BE2C (cell line): ENCODE measurements at regions not wholly inside any gene's neighbourhood (a gene's known extent, or its start where the extent isn't known, plus 50 kb on each side); places are given as distances from the start of the nearest gene placed in this dataset.
A peak's percentile ranks its signal among the peaks of the same experiment; 100 is the strongest.
"Not testable (repeated sequence)": the region's sequence is repeated elsewhere in the genome, so short reads cannot be mapped to it uniquely, and the experiment has no call there.

Experiments used
- DNase-seq: peaks from one replicate; pipeline ENCODE4 v3.0.0-alpha.2; 2020
- H3K27me3 ChIP-seq: fragments of 250-450 bp; sonication (Bioruptor Pico); 2 replicates; pipeline ENCODE4 v1.5.1; 2020; ENCODE audit warnings: mild to moderate bottlenecking
- H3K36me3 ChIP-seq: fragments of 250-450 bp; sonication (Bioruptor Pico); 2 replicates; pipeline ENCODE4 v1.5.1; 2020; ENCODE audit warnings: mild to moderate bottlenecking
- H3K4me1 ChIP-seq: fragments of 250-450 bp; sonication (Bioruptor Pico); 2 replicates; pipeline ENCODE4 v1.5.1; 2020
- H3K4me3 ChIP-seq: 2 replicates; pipeline ENCODE4 v1.5.1; 2011; ENCODE audit warnings: low read depth, low read length
- H3K9me3 ChIP-seq: fragments of 250-450 bp; sonication (Bioruptor Pico); 2 replicates; pipeline ENCODE4 v1.5.1; 2020
- CTCF ChIP-seq: IDR thresholded peaks from 2 replicates; pipeline ENCODE4 v1.5.1; 2012; ENCODE audit warnings: mild to moderate bottlenecking, low read depth, low read length

- DNase-seq, result no peak
- H3K36me3 ChIP-seq, result no peaks in the 10 kb centered on the region
- H3K9me3 ChIP-seq, result no peaks in the 10 kb centered on the region
- H3K4me1 ChIP-seq, result no peaks in the 10 kb centered on the region; the same call in 1 of the 2 replicates
- H3K27me3 ChIP-seq, result peaks cover 8% of the 10 kb centered on the region
- no peak overlapping the region for H3K4me3 ChIP-seq
- TF ChIP-seq CTCF, result no peak
Measured at GRCh38 chr7:112540839-112541577, 60.2 kb downstream of the LSMEM1 start.

- DNase-seq, result peak; percentile 74
- H3K36me3 ChIP-seq, result no peaks in the 10 kb centered on the region
- no peaks in the 10 kb centered on the region for H3K9me3 ChIP-seq
- H3K4me3 ChIP-seq, result peak overlapping the region; percentile 58
- peak; percentile 64 for TF ChIP-seq CTCF
- H3K27me3 ChIP-seq, result peaks cover 3% of the 10 kb centered on the region; the same call in 1 of the 2 replicates
- no peaks in the 10 kb centered on the region for H3K4me1 ChIP-seq
Measured at GRCh38 chr7:112546723-112547513, 66.1 kb downstream of the LSMEM1 start.

GRCh38 chr7:112547916-112548315, 67.1 kb downstream of the LSMEM1 start:
- H3K9me3 ChIP-seq, result no peaks in the 10 kb centered on the region
- peaks cover 3% of the 10 kb centered on the region; the same call in 1 of the 2 replicates for H3K27me3 ChIP-seq
- DNase-seq, result no peak
- no peaks in the 10 kb centered on the region for H3K4me1 ChIP-seq
- H3K36me3 ChIP-seq, result no peaks in the 10 kb centered on the region
- no peak overlapping the region for H3K4me3 ChIP-seq
- no peak for TF ChIP-seq CTCF

- TF ChIP-seq CTCF, result peak; percentile 99
- DNase-seq, result peak; percentile 49
- H3K27me3 ChIP-seq, result peaks cover 3% of the 10 kb centered on the region; the same call in 1 of the 2 replicates
- H3K9me3 ChIP-seq, result no peaks in the 10 kb centered on the region
- no peaks in the 10 kb centered on the region for H3K36me3 ChIP-seq
- H3K4me3 ChIP-seq, result no peak overlapping the region
- no peaks in the 10 kb centered on the region for H3K4me1 ChIP-seq
Measured at GRCh38 chr7:112550468-112551060, 69.8 kb downstream of the LSMEM1 start.

- DNase-seq, H3K27me3 ChIP-seq, H3K4me3 ChIP-seq, H3K36me3 ChIP-seq, H3K4me1 ChIP-seq, H3K9me3 ChIP-seq: not testable (repeated sequence)
Measured at GRCh38 chr7:112551521-112551920, 70.7 kb downstream of the LSMEM1 start.

GRCh38 chr7:112554591-112554990, 73.8 kb downstream of the LSMEM1 start:
- Histone ChIP-seq H3K4me1 (no peaks in the 10 kb centered on the region), H3K36me3 (no peaks in the 10 kb centered on the region), H3K27me3 (no peaks in the 10 kb centered on the region), H3K9me3 (no peaks in the 10 kb centered on the region), H3K4me3 (no peak overlapping the region)
- TF ChIP-seq CTCF, result peak; percentile 19; the same call in 1 of the 2 replicates
- no peak for DNase-seq
